ENCODE measurements at regions not wholly inside any gene's neighbourhood (a gene's known extent, or its start where the extent isn't known, plus 50 kb on each side); places are given as distances from the start of the nearest gene placed in this dataset.

DNA sequence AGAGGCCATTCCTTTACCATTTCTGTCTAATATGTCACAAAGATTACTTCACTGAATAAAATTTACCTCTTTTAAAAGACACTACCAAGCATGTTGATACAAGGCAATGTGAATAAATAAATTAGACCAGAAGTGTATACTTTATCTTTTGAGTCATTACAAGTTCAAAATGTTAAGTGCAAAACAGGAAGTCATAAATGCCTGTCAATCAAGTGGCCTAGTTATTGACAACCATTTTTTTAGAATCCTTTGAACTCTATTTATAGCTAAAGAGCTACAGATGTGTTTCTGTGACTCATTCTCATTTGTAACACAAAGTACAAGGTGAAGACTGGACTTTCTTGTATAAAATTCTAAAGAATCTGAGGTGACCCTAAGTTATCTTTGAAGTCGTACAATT, 602.7 kb upstream of the SEMA6A start:
- ChIA-PET CTCF (no interaction called here), POLR2A (no interaction called here)
- H3K4me3 Mint-ChIP-seq = no peak overlapping the region
- DNase-seq (ENCODE audit: low spot score) = no peak
- no peaks in the 10 kb centered on the region; the same call in 1 of the 2 replicates for H3K27me3 Mint-ChIP-seq (ENCODE audit: low read depth)
- TF ChIP-seq CDX4 (CRISPR knock-in tag; IDR thresholded peaks at IDR 0.05; ENCODE audit: borderline replicate concordance) (no peak), GRHL2 (CRISPR knock-in tag; IDR thresholded peaks at IDR 0.05; ENCODE audit: insufficient replicate concordance, severe bottlenecking) (no peak), GTF2I (CRISPR knock-in tag; conservative IDR thresholded peaks at IDR 0.05) (no peak), EMX1 (CRISPR knock-in tag; IDR thresholded peaks at IDR 0.05) (no peak), MLX (CRISPR knock-in tag; IDR thresholded peaks at IDR 0.05) (no peak), ZNF396 (CRISPR knock-in tag; IDR thresholded peaks at IDR 0.05; ENCODE audit: borderline replicate concordance) (no peak), ZNF121 (CRISPR knock-in tag; IDR thresholded peaks at IDR 0.05) (no peak), SMAD3 (CRISPR knock-in tag; IDR thresholded peaks at IDR 0.05; ENCODE audit: borderline replicate concordance) (no peak), MAX (CRISPR knock-in tag; IDR thresholded peaks at IDR 0.05) (no peak), HMGA2 (CRISPR knock-in tag; IDR thresholded peaks at IDR 0.05) (no peak), ZSCAN18 (CRISPR knock-in tag; IDR thresholded peaks at IDR 0.05) (no peak), NFATC4 (CRISPR knock-in tag; IDR thresholded peaks at IDR 0.05) (no peak), TP53 (CRISPR knock-in tag; IDR thresholded peaks at IDR 0.05) (no peak), ZNF263 (CRISPR knock-in tag; IDR thresholded peaks at IDR 0.05; ENCODE audit: low read depth) (no peak), OVOL2 (CRISPR knock-in tag; IDR thresholded peaks at IDR 0.05; ENCODE audit: borderline replicate concordance) (no peak), SMAD4 (CRISPR knock-in tag; IDR thresholded peaks at IDR 0.05) (no peak)
- TF ChIP-seq, protein P1, sequence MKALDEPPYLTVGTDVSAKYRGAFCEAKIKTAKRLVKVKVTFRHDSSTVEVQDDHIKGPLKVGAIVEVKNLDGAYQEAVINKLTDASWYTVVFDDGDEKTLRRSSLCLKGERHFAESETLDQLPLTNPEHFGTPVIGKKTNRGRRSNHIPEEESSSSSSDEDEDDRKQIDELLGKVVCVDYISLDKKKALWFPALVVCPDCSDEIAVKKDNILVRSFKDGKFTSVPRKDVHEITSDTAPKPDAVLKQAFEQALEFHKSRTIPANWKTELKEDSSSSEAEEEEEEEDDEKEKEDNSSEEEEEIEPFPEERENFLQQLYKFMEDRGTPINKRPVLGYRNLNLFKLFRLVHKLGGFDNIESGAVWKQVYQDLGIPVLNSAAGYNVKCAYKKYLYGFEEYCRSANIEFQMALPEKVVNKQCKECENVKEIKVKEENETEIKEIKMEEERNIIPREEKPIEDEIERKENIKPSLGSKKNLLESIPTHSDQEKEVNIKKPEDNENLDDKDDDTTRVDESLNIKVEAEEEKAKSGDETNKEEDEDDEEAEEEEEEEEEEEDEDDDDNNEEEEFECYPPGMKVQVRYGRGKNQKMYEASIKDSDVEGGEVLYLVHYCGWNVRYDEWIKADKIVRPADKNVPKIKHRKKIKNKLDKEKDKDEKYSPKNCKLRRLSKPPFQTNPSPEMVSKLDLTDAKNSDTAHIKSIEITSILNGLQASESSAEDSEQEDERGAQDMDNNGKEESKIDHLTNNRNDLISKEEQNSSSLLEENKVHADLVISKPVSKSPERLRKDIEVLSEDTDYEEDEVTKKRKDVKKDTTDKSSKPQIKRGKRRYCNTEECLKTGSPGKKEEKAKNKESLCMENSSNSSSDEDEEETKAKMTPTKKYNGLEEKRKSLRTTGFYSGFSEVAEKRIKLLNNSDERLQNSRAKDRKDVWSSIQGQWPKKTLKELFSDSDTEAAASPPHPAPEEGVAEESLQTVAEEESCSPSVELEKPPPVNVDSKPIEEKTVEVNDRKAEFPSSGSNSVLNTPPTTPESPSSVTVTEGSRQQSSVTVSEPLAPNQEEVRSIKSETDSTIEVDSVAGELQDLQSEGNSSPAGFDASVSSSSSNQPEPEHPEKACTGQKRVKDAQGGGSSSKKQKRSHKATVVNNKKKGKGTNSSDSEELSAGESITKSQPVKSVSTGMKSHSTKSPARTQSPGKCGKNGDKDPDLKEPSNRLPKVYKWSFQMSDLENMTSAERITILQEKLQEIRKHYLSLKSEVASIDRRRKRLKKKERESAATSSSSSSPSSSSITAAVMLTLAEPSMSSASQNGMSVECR (CRISPR knock-in tag; IDR thresholded peaks at IDR 0.05; ENCODE audit: borderline replicate concordance) = no peak
- TF ChIP-seq, protein P2, sequence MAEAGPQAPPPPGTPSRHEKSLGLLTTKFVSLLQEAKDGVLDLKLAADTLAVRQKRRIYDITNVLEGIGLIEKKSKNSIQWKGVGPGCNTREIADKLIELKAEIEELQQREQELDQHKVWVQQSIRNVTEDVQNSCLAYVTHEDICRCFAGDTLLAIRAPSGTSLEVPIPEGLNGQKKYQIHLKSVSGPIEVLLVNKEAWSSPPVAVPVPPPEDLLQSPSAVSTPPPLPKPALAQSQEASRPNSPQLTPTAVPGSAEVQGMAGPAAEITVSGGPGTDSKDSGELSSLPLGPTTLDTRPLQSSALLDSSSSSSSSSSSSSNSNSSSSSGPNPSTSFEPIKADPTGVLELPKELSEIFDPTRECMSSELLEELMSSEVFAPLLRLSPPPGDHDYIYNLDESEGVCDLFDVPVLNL (CRISPR knock-in tag; IDR thresholded peaks at IDR 0.05; ENCODE audit: borderline replicate concordance, low read depth) = no peak
- TF ChIP-seq, protein P3, sequence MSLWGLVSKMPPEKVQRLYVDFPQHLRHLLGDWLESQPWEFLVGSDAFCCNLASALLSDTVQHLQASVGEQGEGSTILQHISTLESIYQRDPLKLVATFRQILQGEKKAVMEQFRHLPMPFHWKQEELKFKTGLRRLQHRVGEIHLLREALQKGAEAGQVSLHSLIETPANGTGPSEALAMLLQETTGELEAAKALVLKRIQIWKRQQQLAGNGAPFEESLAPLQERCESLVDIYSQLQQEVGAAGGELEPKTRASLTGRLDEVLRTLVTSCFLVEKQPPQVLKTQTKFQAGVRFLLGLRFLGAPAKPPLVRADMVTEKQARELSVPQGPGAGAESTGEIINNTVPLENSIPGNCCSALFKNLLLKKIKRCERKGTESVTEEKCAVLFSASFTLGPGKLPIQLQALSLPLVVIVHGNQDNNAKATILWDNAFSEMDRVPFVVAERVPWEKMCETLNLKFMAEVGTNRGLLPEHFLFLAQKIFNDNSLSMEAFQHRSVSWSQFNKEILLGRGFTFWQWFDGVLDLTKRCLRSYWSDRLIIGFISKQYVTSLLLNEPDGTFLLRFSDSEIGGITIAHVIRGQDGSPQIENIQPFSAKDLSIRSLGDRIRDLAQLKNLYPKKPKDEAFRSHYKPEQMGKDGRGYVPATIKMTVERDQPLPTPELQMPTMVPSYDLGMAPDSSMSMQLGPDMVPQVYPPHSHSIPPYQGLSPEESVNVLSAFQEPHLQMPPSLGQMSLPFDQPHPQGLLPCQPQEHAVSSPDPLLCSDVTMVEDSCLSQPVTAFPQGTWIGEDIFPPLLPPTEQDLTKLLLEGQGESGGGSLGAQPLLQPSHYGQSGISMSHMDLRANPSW (CRISPR knock-in tag; conservative IDR thresholded peaks at IDR 0.05; ENCODE audit: low read depth) = no peak
- TF ChIP-seq, protein P4, sequence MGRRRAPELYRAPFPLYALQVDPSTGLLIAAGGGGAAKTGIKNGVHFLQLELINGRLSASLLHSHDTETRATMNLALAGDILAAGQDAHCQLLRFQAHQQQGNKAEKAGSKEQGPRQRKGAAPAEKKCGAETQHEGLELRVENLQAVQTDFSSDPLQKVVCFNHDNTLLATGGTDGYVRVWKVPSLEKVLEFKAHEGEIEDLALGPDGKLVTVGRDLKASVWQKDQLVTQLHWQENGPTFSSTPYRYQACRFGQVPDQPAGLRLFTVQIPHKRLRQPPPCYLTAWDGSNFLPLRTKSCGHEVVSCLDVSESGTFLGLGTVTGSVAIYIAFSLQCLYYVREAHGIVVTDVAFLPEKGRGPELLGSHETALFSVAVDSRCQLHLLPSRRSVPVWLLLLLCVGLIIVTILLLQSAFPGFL (CRISPR knock-in tag; IDR thresholded peaks at IDR 0.05; ENCODE audit: borderline replicate concordance) = no peak
- no peak for ATAC-seq
- no peak overlapping the region for H3K27ac Mint-ChIP-seq
- no peaks in the 10 kb centered on the region for H3K9me3 Mint-ChIP-seq
- no peaks in the 10 kb centered on the region for H3K36me3 Mint-ChIP-seq
- peaks cover 3% of the 10 kb centered on the region; the same call in 1 of the 2 replicates for H3K4me1 Mint-ChIP-seq
